Sigmoid colon (tissue), 4 donors: ENCODE measurements at regions not wholly inside any gene's neighbourhood (a gene's known extent, or its start where the extent isn't known, plus 50 kb on each side); places are given as distances from the start of the nearest gene placed in this dataset.

Experiments used
- CTCF ChIP-seq, 4 experiments: fragments of 450-650 bp in 3 of 4; fragments of 200-600 bp in 1 of 4; IDR thresholded peaks; one replicate each; pipeline ENCODE4 v1.5.1; 2016 to 2019; ENCODE audit warnings: antibody characterized with exemption in 4 of 4, mild to moderate bottlenecking in 3 of 4, moderate library complexity in 2 of 4
- POLR2A ChIP-seq, 2 donors: fragments of 450-650 bp; IDR thresholded peaks; one replicate each; pipeline ENCODE4 v1.6.1; 2016; ENCODE audit warnings: antibody characterized with exemption in 2 of 2, mild to moderate bottlenecking in 2 of 2, moderate library complexity in 2 of 2
- POLR2AphosphoS5 ChIP-seq, 4 donors: sonication (generic); formaldehyde crosslinking; IDR thresholded peaks; one replicate each; pipeline ENCODE4 v1.6.1; 2017; ENCODE audit warnings: antibody characterized with exemption in 4 of 4

GRCh38 chr10:131744346-131744745 lies 156.5 kb upstream of the PPP2R2D start:
- TF ChIP-seq CTCF (IDR thresholded peaks at IDR 0.05) (no peak), POLR2AphosphoS5 (IDR thresholded peaks at IDR 0.05) (no peak), POLR2A (IDR thresholded peaks at IDR 0.05) (no peak)
